Stimulated activated naive B cell treated with anti-CD40 and anti-IgM and Interleukin-4, amounts not matched to agents 10 μg/mL and 1 μg/mL and 100 μg/mL, for 72 hours (primary cell): ENCODE measurements at regions not wholly inside any gene's neighbourhood (a gene's known extent, or its start where the extent isn't known, plus 50 kb on each side); places are given as distances from the start of the nearest gene placed in this dataset.
"Not testable (repeated sequence)": the region's sequence is repeated elsewhere in the genome, so short reads cannot be mapped to it uniquely, and the experiment has no call there.

Experiments used
- ATAC-seq, 2 donors: fragments of 150-1000 bp; cut with Tn5 transposase; replicated peaks; 2 replicates each; pipeline ENCODE4 v1.10.0; 2021; ENCODE audit warnings: moderate library complexity in 1 of 2
- DNase-seq: peaks from one replicate; pipeline ENCODE4 v3.0.0; 2021
- H3K27ac Mint-ChIP-seq: one replicate; pipeline ENCODE4 v1.8.0; 2022; ENCODE audit warnings: mild to moderate bottlenecking, mixed read lengths
- H3K27me3 Mint-ChIP-seq, 2 donors: one replicate each; pipeline ENCODE4 v1.8.0; 2022; ENCODE audit warnings: mixed read lengths in 2 of 2
- H3K36me3 Mint-ChIP-seq, 2 donors: one replicate each; pipeline ENCODE4 v1.8.0; 2022; ENCODE audit warnings: mixed read lengths in 2 of 2, mild to moderate bottlenecking in 1 of 2
- H3K4me1 Mint-ChIP-seq, 2 donors: one replicate each; pipeline ENCODE4 v1.8.0; 2022; ENCODE audit warnings: mixed read lengths in 2 of 2, mild to moderate bottlenecking in 1 of 2
- H3K4me3 Mint-ChIP-seq, 2 donors: one replicate each; pipeline ENCODE4 v1.8.0; 2022; ENCODE audit warnings: mild to moderate bottlenecking in 2 of 2, mixed read lengths in 2 of 2, moderate library complexity in 1 of 2
- H3K9me3 Mint-ChIP-seq, 2 donors: one replicate each; pipeline ENCODE4 v1.8.0; 2022; ENCODE audit warnings: mixed read lengths in 2 of 2, mild to moderate bottlenecking in 1 of 2

DNA sequence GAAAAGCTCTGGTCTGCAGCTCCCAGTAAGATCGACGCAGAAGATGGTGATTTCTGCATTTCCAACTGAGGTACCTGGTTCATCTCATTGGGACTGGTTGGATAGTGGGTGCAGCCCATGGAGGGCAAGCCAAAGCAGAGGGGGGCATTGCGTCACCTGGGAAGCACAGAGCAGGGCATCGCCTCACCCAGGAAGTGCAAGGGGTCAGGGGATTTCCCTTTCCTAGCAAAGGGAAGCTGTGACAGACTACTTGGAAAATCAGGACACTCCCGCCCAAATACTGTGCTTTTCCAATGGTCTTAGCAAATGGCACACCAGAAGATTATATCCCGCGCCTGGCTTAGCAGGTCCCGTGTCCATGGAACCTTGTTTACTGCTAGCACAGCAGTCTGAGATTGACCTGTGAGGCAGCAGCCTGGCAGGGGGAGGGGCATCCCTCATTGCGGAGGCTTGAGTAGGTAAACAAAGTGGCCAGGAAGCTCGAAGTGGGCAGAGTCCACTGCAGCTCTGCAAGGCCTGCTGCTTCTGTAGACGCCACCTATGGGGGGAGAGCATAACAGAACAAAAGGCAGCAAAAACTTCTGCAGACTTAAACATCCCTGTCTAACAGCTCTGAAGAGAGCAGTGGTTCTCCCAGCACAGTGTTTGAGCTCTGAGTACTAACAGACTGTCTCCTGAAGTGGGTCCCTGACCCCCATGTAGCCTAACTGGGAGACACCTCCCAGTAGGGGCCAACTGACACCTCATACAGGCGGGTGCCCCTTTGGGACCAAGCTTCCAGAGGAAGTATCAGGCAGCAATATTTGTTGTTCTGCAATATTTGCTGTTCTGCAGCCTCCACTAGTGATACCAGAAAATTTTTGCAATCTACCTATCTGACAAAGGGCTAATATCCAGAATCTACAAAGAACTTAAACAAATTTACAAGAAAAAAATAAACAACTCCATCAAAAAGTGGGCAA, 871.7 kb downstream of the IGSF11 start:
- H3K4me3 Mint-ChIP-seq, H3K36me3 Mint-ChIP-seq, DNase-seq, H3K4me1 Mint-ChIP-seq, ATAC-seq, H3K27ac Mint-ChIP-seq, H3K27me3 Mint-ChIP-seq: not testable (repeated sequence)
- H3K9me3 Mint-ChIP-seq, result peaks cover 4 to 12% of the 10 kb centered on the region in 2 donors

DNA sequence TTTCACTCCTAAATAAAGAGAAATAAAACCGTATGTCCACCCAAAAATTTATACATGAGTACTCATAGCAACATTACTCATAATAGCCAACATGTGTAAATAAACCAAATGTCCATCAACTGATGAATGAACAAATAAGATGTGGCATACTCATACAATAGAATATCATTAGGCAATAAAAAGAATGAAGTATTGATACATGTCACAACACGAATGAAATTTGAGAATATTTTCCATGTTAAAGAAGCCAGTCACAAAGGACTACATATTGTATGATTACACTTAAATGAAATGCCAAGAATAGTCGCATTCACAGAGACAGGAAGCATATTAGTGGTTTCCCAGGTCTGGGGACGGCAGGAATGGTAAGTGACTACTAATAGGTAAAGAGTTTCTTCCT, 869.2 kb downstream of the IGSF11 start:
- no peak for ATAC-seq

DNA sequence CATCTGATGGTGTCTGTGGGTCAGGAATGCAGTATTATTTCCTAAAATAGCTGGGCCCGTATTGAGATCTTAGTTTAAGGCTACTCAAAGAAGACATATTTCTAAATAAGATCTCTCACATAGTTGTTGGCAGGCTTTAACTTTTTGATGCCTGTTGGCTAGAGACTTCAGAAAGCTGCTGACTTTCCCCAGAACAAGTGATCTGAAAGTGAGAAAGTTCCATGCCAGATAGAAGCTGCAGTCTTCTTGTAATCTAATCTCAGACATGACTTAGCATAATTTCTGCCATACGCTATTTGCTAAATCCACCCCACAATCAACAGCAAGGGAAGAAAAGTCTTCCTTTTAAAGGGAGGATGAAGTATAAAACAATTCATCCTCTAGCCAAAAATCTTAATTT, 867.1 kb downstream of the IGSF11 start:
- H3K4me1 Mint-ChIP-seq, result no peaks in the 10 kb centered on the region
- H3K27ac Mint-ChIP-seq, result no peak overlapping the region
- no peak for DNase-seq
- H3K27me3 Mint-ChIP-seq, result no peaks in the 10 kb centered on the region
- ATAC-seq, result no peak
- H3K36me3 Mint-ChIP-seq, result no peaks in the 10 kb centered on the region
- H3K4me3 Mint-ChIP-seq, result no peak overlapping the region
- peaks cover 6 to 10% of the 10 kb centered on the region in 2 donors for H3K9me3 Mint-ChIP-seq

More for the DNA sequence above, 869.2 kb downstream of the IGSF11 start:
- H3K27ac Mint-ChIP-seq, result no peak overlapping the region
- no peaks in the 10 kb centered on the region for H3K36me3 Mint-ChIP-seq
- no peak for DNase-seq
- H3K4me3 Mint-ChIP-seq, result no peak overlapping the region
- no peaks in the 10 kb centered on the region for H3K4me1 Mint-ChIP-seq
- no peaks in the 10 kb centered on the region for H3K27me3 Mint-ChIP-seq
- H3K9me3 Mint-ChIP-seq, result peaks cover 4 to 9% of the 10 kb centered on the region in 2 donors

DNA sequence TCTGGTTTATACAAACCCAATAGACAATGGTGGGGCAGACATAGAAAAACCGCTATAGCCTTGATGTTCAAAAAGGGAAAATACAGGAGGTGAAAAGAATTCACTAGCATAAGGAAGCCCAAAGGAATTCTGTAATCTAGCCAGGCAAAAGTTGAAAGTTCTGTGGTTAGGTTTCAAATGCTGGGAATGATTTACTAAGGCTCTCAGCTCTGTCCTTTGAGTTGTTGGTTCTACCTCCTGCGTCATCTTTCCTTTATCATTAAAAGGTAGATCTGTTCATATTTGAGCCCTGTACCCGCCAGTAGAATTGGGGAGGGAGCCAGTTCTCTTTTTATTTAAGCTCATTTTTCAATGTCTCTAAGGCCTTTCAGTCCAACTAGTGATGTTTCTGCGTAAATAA, 866.5 kb downstream of the IGSF11 start:
- Mint-ChIP-seq H3K4me3 (no peak overlapping the region), H3K27ac (no peak overlapping the region)
- ATAC-seq, result no peak

DNA sequence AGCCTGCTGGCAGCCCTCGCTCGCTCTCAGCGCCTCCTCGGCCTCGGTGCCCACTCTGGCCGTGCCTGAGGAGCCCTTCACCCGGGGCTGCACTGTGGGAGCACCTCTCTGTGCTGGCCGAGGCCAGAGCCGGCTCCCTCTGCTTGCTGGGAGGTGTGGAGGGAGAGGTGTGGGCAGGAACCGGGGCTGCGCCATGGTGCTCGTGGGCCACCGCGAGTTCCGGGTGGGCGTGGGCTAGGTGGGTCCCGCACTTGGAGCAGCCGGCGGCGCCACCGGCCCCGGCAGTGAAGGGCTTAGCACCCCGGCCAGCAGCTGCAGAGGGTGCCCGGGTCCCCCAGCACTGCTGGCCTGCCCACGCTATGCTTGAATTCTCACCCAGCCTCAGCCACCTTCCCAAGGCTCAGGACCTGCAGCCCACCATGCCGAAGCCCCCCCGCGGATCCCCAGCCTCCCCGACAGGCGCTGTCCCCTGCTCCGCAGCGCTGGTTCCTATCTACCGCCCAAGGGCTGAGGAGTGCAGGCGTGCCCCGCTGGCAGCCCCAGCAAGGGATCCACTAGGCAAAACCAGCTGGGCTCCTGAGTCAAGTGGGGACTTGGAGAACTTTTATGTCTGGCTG, 863.3 kb downstream of the IGSF11 start:
- ATAC-seq (no peak), DNase-seq (no peak)
- Mint-ChIP-seq H3K27me3 (no peaks in the 10 kb centered on the region), H3K36me3 (no peaks in the 10 kb centered on the region), H3K4me1 (no peaks in the 10 kb centered on the region), H3K4me3 (no peak overlapping the region), H3K27ac (no peak overlapping the region), H3K9me3 (peaks cover 6 to 8% of the 10 kb centered on the region in 2 donors)

More for the DNA sequence above, 866.5 kb downstream of the IGSF11 start:
- H3K27me3 Mint-ChIP-seq, result no peaks in the 10 kb centered on the region
- no peak for DNase-seq
- H3K36me3 Mint-ChIP-seq, result no peaks in the 10 kb centered on the region
- peaks cover 6 to 10% of the 10 kb centered on the region in 2 donors for H3K9me3 Mint-ChIP-seq
- no peaks in the 10 kb centered on the region for H3K4me1 Mint-ChIP-seq

DNA sequence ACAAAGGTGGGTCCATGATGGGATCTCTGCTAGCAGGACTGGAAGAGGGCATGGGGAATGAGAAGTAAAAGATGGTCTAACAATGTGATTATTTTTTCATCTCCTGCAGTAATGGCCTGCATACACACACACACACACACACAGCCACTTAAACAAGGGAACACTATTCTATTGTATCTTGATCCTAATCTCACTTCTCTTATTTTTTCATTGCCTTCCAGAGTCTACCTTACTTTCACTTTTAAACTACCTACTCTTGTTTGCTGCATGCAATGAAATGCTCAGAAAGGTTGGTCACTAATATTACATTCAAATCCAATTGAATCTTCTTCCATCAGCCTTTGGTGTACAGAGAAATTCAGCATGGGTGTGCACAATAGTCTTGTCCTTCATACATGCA, 853.8 kb downstream of the IGSF11 start:
- Mint-ChIP-seq H3K27me3 (no peaks in the 10 kb centered on the region), H3K4me1 (no peaks in the 10 kb centered on the region), H3K4me3 (no peak overlapping the region), H3K9me3 (peaks cover 0 to 7% of the 10 kb centered on the region in 2 donors), H3K36me3 (no peaks in the 10 kb centered on the region), H3K27ac (no peak overlapping the region)
- DNase-seq, result no peak
- ATAC-seq, result no peak

DNA sequence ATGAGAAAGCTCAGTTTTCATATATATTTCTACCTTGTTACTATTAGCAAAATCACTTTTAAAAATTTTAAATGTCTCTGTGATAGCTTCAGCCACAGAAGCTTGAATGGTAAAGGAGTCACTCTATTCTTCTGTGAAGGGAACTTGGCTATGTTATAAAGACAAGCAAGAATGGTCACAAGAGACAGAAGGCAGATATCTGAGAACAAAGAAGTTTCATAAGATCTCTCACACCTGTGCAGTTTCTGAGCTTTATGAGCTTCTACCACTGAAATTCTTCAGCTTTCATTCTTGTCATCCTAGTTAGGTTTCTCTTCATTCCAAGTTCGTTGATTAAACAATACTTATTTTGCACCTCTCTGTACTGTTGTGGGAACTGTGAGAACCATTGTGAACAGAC, 853.4 kb downstream of the IGSF11 start:
- H3K9me3 Mint-ChIP-seq, result peaks cover 0 to 7% of the 10 kb centered on the region in 2 donors
- H3K4me3 Mint-ChIP-seq, result no peak overlapping the region
- no peaks in the 10 kb centered on the region for H3K4me1 Mint-ChIP-seq
- ATAC-seq (no peak), DNase-seq (no peak)
- no peaks in the 10 kb centered on the region for H3K27me3 Mint-ChIP-seq
- no peaks in the 10 kb centered on the region for H3K36me3 Mint-ChIP-seq
- no peak overlapping the region for H3K27ac Mint-ChIP-seq

DNA sequence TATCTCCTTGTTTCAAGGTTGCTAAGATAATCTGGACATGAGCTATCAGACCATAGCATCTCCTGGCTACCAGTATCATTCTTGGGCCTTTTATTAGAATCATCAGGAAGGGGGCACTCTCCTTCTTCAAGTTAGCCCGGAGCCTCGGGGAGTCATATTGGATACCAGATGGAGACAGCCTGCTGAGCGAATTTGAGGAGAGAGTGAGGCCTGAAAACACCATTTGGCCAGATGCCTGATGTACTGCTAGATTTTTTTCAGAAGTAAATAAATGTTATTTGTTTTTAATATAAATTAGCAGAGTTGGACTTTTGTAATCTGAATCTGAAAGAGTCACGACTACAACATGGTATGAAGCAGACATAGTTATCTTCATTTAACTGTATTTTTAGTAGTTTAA, 848.6 kb downstream of the IGSF11 start:
- ATAC-seq (no peak), DNase-seq (no peak)
- H3K27me3 Mint-ChIP-seq, result no peaks in the 10 kb centered on the region
- no peak overlapping the region for H3K4me3 Mint-ChIP-seq
- no peaks in the 10 kb centered on the region for H3K4me1 Mint-ChIP-seq
- no peak overlapping the region for H3K27ac Mint-ChIP-seq
- H3K9me3 Mint-ChIP-seq, result peaks cover 3 to 6% of the 10 kb centered on the region in 2 donors
- H3K36me3 Mint-ChIP-seq, result no peaks in the 10 kb centered on the region

DNA sequence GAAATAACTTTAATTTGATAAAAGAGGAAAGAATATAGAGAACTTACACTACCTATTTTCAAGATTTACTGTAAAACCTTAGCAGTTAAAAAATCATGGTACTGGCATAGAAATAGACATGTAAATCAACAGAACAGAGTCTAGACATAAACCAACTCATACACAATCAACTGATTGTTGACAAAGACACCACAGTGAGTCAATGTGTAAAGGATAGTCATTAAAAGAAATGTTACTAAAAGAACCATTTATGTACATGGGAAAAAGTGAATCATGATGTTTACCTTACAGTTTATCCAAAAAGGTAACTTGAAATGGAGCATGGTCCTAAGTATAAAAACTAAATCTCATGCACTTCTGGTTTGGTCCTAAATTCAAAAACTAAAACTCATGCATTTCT, 847.4 kb downstream of the IGSF11 start:
- Mint-ChIP-seq H3K27me3 (no peaks in the 10 kb centered on the region), H3K4me1 (no peaks in the 10 kb centered on the region), H3K9me3 (peaks cover 5 to 11% of the 10 kb centered on the region in 2 donors), H3K27ac (no peak overlapping the region), H3K36me3 (no peaks in the 10 kb centered on the region), H3K4me3 (no peak overlapping the region)
- ATAC-seq, result no peak
- no peak for DNase-seq

DNA sequence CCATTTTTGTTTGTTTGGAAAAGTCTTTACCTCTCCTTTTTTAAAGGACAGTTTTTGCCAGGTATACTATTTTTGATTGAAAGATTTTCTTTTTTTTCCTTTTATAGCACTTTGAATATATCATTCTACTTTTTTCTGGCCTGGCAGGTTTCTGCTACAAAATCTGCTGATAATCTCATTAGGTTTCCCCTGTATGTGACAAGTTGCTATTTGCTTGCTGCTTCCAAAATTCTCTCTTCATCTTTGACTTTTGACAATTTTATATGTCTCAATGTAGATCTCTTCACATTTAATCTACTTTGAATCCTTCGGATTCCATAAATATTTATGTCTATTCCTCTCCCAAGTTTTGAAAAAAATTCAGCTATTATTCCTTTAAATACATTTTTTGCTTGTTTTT, 838.5 kb downstream of the IGSF11 start:
- Mint-ChIP-seq H3K27ac (no peak overlapping the region), H3K4me3 (no peak overlapping the region), H3K27me3 (no peaks in the 10 kb centered on the region), H3K36me3 (no peaks in the 10 kb centered on the region), H3K9me3 (peaks cover 18 to 31% of the 10 kb centered on the region in 2 donors), H3K4me1 (no peaks in the 10 kb centered on the region)
- no peak for DNase-seq
- ATAC-seq, result no peak

DNA sequence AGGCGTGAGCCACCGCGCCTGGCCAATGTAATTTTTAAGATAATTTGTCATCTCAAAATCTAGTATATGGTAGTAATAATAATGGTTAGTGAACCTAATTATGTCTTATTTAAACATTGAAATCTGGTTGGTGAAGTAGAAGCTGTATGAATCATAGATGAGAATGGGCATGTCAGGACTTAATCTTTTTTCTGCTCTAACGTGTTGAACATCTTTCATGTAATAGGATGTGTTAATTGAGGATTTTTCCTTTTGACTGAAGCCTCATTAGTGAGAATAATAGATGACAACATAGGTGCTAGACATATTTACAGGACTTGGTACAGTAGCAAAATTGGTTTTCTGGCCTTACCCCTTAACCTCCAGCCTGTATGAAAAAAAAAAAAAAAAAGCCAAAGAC, 835.6 kb downstream of the IGSF11 start:
- ATAC-seq (no peak), DNase-seq (no peak)
- no peaks in the 10 kb centered on the region for H3K27me3 Mint-ChIP-seq
- H3K4me1 Mint-ChIP-seq, result no peaks in the 10 kb centered on the region
- H3K27ac Mint-ChIP-seq, result no peak overlapping the region
- no peak overlapping the region for H3K4me3 Mint-ChIP-seq
- H3K9me3 Mint-ChIP-seq, result peaks cover 18 to 24% of the 10 kb centered on the region in 2 donors
- H3K36me3 Mint-ChIP-seq, result no peaks in the 10 kb centered on the region

DNA sequence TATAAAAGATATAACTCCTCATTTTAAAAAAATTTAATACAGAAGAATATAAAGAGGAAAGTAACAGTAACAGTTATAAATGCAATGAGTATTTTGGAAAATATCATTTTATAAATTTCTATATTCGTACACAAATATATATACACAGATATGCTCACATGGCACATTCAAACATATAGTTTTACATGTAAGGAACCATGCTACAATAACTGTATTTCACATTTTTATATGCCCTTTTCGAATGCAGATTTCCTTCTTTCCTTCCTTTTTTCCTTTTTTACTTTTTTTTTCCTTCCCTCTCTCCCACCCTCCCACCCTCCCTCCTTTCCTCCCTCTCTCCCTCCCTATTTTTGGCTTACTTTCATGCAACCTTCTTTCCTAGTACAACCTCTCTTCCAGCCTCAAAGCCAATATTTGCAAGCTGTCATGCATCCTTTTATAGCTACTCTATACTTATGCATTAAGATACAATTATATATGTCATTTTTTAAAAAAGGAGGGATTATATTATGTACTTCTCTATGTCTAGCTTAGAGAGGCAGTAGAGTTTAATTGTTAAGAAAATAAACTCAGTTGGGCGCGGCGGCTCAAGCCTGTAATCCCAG, 830.5 kb downstream of the IGSF11 start:
- Mint-ChIP-seq H3K36me3 (no peaks in the 10 kb centered on the region), H3K27me3 (no peaks in the 10 kb centered on the region)

DNA sequence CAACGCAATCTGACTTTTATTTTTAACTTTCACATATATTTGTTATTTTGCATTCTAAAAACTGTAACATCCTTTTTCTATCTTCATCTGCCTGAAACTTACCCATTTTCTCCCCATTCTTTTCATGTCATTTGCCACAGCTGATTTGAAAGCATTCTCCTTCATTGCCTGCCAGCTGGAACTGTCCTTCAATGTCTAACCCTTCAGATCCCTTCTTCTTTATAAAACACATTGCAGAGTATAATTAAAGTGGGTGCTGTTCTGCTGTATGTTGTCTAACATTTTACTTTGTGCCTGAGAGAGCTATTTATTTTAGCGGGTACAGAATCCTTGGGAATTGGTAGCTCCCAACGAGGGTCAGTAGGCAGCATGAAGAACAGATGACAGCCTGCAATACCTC, 827.4 kb downstream of the IGSF11 start:
- H3K27ac Mint-ChIP-seq, result no peak overlapping the region
- no peaks in the 10 kb centered on the region for H3K27me3 Mint-ChIP-seq
- DNase-seq (no peak), ATAC-seq (no peak)
- no peak overlapping the region for H3K4me3 Mint-ChIP-seq
- H3K36me3 Mint-ChIP-seq, result no peaks in the 10 kb centered on the region
- no peaks in the 10 kb centered on the region for H3K4me1 Mint-ChIP-seq
- peaks cover 1 to 4% of the 10 kb centered on the region in 2 donors for H3K9me3 Mint-ChIP-seq

More for the DNA sequence above, 830.5 kb downstream of the IGSF11 start:
- Mint-ChIP-seq H3K27ac (no peak overlapping the region), H3K9me3 (peaks cover 8 to 10% of the 10 kb centered on the region in 2 donors), H3K4me1 (no peaks in the 10 kb centered on the region), H3K4me3 (no peak overlapping the region)
- ATAC-seq (no peak), DNase-seq (no peak)

DNA sequence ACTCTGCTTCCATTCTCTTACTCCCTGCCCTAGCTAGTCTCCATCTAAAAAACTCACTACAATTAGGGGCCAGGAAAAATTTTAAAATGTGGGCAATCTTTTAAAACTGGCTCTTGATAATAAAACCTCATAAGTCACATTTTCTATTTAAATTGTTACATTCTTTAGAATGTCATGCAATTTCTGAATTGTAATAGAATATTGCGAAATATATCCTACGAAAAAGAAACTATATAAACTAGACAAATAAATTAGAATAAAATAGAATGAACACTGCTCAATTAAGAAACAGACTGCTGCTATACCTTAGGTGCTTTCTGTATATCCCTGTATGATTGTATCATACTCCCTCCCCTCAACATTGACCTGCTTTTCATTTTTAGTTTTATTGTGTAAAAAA, 826.0 kb downstream of the IGSF11 start:
- H3K9me3 Mint-ChIP-seq, result no peaks in the 10 kb centered on the region
- H3K4me1 Mint-ChIP-seq, result no peaks in the 10 kb centered on the region
- no peaks in the 10 kb centered on the region for H3K36me3 Mint-ChIP-seq
- no peak for ATAC-seq
- H3K27me3 Mint-ChIP-seq, result no peaks in the 10 kb centered on the region
- H3K4me3 Mint-ChIP-seq, result no peak overlapping the region
- no peak overlapping the region for H3K27ac Mint-ChIP-seq
- no peak for DNase-seq

DNA sequence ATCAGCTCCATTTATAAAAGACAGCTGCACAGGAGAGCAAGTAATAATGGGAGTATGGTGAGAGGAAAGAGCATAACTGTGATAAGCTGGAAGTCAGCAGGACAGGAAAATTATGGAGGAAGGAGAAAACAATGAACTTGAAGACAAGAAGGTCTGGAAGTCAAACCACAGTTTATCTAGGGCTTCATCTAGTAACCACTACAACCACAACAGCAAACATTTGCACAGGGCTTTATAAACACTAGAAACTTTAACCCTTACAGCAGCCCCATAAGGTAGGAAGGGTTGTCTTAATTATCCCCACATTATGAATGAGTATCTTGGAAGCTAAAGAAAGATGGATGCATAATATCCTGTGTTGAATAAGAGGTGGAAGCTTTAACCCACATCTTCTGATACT, 820.8 kb downstream of the IGSF11 start:
- Mint-ChIP-seq H3K4me3 (no peak overlapping the region), H3K27me3 (no peaks in the 10 kb centered on the region), H3K9me3 (no peaks in the 10 kb centered on the region), H3K4me1 (no peaks in the 10 kb centered on the region), H3K36me3 (no peaks in the 10 kb centered on the region), H3K27ac (no peak overlapping the region)
- no peak for DNase-seq
- no peak for ATAC-seq
